HPDE6-E6E7 (cell line): ENCODE measurements at regions not wholly inside any gene's neighbourhood (a gene's known extent, or its start where the extent isn't known, plus 50 kb on each side); places are given as distances from the start of the nearest gene placed in this dataset.
"Not testable (repeated sequence)": the region's sequence is repeated elsewhere in the genome, so short reads cannot be mapped to it uniquely, and the experiment has no call there.

ENCODE experiments used
- DNase-seq: peaks from one replicate; pipeline ENCODE4 v3.0.0; 2011; ENCODE audit warnings: missing footprints; ENCODE audit errors: extremely low spot score

DNA sequence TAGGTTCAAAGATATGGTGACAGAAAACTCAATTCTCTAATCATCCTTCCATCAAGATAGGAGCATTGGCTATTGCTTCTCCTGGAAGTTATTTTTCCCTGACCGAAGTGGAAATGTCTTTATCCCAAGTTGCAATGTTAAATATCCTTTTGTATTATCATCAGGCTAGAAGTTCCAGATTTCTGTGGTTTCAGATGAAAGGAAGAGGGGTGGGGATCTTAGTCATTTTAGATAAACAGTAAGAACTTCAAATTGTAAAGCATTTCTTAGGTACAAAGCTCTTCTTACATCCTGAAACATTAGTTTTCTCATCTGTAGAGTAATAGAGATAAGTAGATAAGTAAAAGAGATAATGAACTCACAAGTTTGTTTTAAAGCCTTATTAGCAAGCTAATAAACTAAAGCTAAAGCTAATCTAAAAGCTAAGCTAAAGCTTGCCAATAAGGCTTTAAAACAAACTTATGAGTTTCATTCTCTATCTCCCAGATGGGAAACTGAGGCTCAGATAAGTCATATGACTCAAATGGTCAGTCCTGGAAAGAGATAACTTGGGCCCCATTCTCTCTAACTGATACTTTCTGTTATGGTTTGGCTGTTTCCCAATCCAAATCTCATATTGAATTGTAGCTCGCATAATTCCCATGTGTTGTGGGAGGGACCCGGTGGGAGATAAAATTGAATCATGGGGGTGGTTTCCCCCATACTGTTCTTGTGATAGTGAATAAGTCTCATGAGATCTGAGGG lies 99.2 kb upstream of the KCNK2 start:
- DNase-seq = no peak

DNA sequence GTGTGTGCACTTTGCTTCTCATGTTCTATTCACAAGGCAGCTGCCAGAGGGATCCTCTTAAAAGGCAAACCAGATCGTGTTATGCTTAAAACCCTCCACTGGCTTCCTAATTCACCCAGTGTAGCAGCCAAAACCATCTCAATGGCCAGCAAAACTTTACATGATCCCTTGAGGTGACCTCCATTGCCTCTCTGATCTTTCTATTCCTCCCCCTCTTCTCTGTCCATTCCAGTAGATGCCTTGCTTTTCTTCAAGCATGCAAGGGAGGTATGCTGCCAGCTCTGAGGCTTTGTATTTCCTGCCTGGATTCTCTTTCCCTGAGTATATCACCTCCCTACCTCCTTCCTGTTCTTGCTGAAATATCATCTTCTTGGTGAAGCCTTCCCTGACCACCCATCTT lies 93.2 kb upstream of the KCNK2 start:
- DNase-seq = no peak

GRCh38 chr1:214990619-214991018 lies 91.9 kb upstream of the KCNK2 start:
- no peak for DNase-seq

DNA sequence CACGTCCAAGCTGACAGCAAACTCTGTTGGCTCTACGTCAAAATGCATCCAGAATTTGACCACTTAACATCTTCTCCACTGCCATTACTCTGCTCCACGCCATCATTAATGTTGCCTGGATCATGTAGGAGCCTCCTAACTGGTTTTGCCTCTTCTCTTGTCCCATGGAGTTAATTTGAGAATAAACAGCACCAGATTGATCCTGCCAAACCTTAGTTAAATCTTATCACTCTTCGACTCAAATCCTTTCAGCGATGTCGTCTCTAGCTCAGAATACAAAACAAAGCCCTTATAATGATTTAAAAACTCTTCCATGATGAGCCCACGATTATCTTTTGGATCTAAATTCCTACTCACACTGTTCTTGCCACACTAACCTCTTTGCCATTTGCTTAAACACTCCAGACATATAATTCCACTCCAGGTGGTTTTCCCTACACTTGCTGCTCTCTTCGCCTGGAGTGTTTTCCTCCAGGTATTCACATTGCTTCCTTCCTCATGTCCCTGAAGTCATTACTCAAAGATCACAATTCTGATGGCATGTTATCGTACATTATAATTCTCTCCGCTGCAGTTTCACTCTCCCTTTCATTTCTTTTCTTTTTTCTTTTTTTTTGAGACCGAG lies 90.7 kb upstream of the KCNK2 start:
- DNase-seq = no peak

GRCh38 chr1:214993419-214993818 lies 89.1 kb upstream of the KCNK2 start:
- no peak for DNase-seq

- no peak for DNase-seq
These were observed 84.9 kb upstream of the KCNK2 start for GRCh38 chr1:214997685-214998084.

- peak; percentile 60 for DNase-seq
These were observed 81.0 kb upstream of the KCNK2 start for GRCh38 chr1:215001419-215002021.

- DNase-seq = no peak
These were observed 80.1 kb upstream of the KCNK2 start for GRCh38 chr1:215002471-215002870.

DNA sequence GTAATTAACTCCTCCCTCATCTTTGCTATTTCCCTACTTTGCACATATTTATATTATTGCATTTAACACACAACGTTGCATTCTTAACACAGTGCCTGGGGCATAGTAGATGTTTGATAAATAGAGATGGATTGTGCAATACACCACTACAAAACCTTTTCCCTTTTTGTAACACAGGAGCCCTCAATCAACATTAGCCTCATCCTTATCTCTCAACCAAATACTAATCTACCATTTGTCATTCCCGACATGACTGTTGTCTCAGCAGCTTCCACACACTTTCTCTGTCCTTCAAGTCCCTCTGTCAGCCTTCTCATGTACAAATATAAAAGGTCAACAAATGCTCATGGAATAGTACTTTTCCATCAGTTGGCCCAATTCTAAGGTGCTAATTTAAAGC lies 78.9 kb upstream of the KCNK2 start:
- no peak for DNase-seq

DNA sequence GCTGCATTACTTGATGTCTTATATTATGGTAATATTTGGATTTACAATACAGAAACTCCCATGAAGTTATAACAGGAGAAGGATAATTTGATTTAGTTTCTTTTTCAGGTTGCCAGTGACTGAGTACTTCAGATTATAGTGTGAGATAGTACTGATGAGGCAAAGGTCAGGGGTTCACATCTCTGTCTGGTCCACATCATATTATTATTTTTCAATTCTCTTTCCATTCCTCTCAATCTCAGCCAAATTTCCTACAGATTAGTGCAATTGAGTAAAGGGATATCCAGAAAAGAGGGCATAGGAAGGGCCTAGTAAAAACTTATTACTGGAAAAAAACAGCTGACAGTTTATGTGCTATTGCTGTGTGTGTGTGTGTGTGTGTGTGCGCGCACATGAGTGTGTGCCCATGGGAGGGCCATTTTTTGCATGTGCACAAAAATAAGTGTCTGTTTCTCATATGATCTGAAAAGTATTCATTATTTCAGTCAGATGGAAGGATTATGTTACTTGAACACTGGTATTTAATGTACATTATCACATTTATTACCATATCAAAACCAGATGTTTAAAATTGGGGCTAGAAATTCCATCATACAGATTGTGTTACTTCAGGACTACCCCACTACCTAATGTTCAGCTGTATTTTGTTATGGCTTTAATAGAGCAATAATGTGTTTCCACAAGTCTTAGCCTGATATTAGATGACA lies 78.3 kb upstream of the KCNK2 start:
- DNase-seq = no peak

GRCh38 chr1:215005078-215005477 lies 77.5 kb upstream of the KCNK2 start:
- DNase-seq = no peak

DNA sequence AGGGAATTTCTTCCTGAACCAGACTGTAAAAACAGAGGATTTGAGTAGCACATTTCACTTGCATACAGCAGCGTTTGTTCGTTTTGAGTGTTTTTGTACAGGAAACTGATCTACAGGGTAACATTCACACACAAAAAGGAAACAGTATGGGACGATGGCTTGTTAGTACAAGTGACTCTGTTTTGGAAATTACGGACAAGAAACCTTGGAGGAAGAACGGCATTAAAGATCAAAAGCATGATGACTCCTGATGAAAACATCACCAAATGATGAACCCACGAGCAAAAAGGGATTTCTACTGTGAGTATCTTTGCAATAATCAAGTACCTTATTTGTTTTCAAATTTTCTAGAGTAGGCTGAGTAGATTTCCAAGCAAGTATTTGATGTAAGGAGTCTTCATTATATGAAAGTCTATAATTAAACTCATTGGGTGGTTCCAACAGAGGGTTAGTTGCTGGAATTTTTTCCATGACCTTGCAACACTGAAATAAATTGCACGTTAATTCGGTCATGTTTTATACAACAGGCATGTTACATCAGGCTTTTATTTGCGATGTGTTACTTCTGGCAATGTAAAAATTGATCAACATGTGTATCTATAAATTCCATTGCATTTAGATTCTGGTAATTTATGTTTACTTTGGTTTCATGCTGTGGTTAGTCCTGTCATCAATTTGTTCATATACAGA lies 76.7 kb upstream of the KCNK2 start:
- no peak for DNase-seq

DNA sequence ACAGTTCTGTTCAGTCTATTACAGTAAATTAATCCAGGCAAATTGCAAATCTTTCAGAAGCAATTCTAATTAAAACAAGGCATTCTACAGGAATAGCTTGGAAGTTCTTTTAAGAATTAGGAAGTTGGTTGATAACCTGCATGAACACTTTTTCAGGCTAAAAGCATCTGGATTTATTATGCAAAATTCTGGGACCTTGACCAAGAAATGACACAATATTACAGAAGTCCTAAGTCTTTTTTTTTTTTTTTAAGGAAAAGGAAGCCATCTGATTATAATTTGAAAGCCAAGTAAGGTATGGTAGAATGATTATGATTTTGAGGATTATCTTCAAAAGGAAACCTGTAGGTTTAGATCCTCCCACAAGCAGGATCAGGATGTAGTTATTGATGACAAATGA lies 74.7 kb upstream of the KCNK2 start:
- DNase-seq = no peak

DNA sequence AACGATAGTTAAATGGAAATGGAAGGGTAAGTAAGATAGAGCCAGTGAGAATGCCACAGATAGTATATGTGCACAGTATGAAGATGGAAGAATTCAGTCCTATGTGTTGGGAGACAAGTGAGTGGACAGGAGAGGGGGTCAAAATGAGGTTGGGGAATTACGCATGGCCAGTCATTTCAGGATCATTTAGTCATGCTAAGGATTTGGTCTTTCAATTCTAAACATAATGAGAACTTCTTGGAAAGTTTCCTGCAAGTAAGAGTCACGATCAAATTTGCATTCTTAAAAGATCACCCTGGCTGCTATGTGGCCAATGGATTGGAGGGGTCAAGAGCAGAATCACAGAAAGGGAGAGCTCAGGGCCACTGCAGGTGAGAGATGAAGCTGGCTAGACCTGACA lies 64.0 kb upstream of the KCNK2 start:
- no peak for DNase-seq

DNA sequence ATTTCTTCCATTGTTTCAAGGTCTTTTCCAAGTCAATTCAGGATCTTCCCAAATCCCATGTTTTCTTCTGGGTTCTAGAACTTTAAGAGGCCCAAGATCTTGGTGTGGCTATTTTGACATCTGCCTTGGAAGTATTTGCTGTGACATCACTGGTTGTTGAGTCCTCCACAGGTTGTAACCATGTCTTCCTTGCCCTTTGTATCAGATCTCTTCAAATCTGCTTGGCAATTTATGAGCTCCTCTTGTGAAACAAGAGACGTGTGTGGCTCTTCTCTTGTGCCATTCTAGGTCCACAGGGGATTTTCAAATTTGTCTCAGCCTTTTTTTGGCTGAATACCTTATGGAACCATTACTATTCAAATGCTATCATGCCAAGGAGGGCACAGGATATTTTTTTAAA lies 60.3 kb upstream of the KCNK2 start:
- no peak for DNase-seq

DNA sequence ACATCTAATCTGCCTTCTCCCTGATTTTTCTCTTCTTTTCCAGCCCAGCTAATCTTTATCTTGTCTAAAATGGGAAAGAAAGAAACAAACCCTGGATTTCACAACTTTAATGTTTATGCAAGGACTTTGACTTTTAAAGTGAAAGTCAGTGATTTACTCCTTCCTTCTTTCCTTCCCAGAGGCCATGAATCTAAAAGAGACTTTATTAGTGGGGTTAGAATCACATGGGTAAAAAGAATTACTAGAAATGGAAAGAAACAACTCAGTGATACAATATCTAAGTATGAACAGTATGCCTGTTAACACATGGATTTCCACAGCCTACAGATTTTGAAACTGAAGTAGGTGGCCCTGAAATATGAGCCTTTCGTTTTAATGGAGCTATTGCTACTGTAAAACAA lies 59.8 kb upstream of the KCNK2 start:
- DNase-seq = no peak

DNA sequence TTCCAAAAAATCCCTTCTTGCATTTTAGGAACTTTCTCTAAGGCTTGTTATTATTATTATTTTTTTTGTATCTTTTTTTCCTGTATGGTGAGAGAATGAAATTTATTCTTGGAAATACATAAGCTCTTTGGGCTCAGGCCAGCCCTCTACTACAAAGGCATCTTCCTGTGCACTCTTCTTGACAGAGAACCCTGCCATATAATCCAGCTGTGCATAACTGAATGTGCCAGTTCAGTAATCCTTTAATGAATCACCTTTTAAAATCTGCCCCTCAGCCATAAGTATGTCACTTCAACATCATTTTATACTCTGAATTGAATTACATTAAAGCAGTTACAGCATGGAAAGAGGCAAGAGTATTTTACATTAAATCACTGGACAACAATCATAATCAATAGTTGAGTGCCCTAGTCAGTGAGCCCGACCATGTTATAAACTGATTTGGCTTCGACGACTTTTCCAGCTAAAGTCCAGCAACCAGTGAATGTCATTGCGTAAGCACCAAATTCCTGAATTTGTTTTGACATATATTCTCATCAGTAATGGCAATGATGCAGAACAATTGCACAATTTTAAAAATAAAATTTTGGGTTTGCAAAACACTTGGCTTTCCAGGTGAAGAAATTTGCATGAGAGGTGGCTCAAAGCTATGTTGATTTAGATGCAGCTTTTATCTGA lies 59.2 kb upstream of the KCNK2 start:
- DNase-seq = no peak

GRCh38 chr1:215028954-215029353 lies 53.6 kb upstream of the KCNK2 start:
- no peak for DNase-seq

DNA sequence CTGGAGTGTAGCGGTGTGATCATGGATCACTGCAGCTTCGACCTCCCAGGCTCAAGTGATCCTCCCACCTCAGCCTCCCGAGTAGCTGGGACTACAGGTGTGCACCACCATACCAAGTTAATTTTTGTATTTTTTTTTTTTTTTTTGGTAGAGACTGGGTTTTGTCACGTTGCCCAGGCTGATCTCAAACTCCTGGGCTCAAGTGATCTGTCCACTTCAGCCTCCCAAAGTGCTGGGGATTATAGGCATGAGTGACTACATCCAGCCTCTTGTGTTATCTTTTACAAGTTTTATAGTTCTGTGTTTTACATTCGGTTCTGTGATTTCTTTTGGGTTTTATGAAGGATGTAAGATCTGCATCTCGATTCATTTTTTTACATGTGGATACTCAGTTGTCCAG lies 52.0 kb upstream of the KCNK2 start:
- DNase-seq = not testable (repeated sequence)

DNA sequence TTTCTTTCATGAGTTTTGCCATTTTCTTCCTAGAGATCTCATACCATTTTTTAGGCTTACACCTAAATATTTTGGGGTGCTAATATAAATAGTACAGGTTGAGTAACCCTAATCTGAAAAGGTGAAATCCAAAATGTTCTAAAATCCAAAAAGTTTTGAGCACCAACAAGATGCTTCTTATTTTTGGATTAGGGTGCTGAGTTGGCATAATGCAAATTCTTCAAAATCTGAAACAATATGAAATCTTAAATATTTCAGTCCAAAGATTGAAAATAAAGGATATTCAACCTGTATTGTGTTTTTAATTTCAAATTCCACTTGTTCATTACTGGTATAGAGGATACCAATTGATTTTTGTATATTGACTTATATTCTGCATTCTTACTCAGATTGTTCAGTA lies 51.1 kb upstream of the KCNK2 start:
- DNase-seq = no peak
